OCI-LY3 (cell line): ENCODE measurements at regions not wholly inside any gene's neighbourhood (a gene's known extent, or its start where the extent isn't known, plus 50 kb on each side); places are given as distances from the start of the nearest gene placed in this dataset.

Source experiments
- H2AFZ ChIP-seq: fragments of 200-600, 300-600 bp; shearing (Covaris generic); 2 replicates; pipeline ENCODE4 v1.6.0; 2014; ENCODE audit warnings: antibody characterized with exemption, low read depth, low read length
- H3K27ac ChIP-seq: fragments of 200-600, 300-600 bp; sonication (generic); 2 replicates; pipeline ENCODE4 v1.5.1; 2014; ENCODE audit warnings: mild to moderate bottlenecking, low read length, moderate library complexity, mixed read lengths
- H3K27me3 ChIP-seq: fragments of 200-600, 300-600 bp; sonication (generic); 2 replicates; pipeline ENCODE4 v1.6.1; 2014; ENCODE audit warnings: low read depth, low read length, mixed read lengths
- H3K36me3 ChIP-seq: fragments of 200-600, 300-600 bp; sonication (generic); replicated peaks from 2 replicates; pipeline ENCODE3; 2014; ENCODE audit warnings: low read depth, low read length, mixed read lengths
- H3K4me1 ChIP-seq: fragments of 300-600, 200-600 bp; sonication (generic); 2 replicates; pipeline ENCODE4 v1.6.1; 2014; ENCODE audit warnings: low read length, mixed read lengths
- H3K4me2 ChIP-seq: fragments of 200-600, 300-600 bp; sonication (generic); 2 replicates; pipeline ENCODE4 v1.6.1; 2014; ENCODE audit warnings: low read length, mixed read lengths
- H3K4me3 ChIP-seq: fragments of 300-600, 200-600 bp; sonication (generic); 2 replicates; pipeline ENCODE4 v1.5.1; 2014; ENCODE audit warnings: antibody characterized with exemption, mild to moderate bottlenecking, low read length, moderate library complexity
- H3K79me2 ChIP-seq: fragments of 300-600, 200-600 bp; shearing (Covaris generic); 2 replicates; pipeline ENCODE4 v1.6.1; 2014; ENCODE audit warnings: mild to moderate bottlenecking, low read length, mixed read lengths
- H3K9ac ChIP-seq: fragments of 300-600, 200-600 bp; shearing (Covaris generic); 2 replicates; pipeline ENCODE4 v1.6.0; 2014; ENCODE audit warnings: mild to moderate bottlenecking, low read length, moderate library complexity
- H3K9me3 ChIP-seq: fragments of 200-600, 300-600 bp; shearing (Covaris generic); 2 replicates; pipeline ENCODE4 v1.6.1; 2014; ENCODE audit warnings: low read length, mixed read lengths; ENCODE audit not compliant: insufficient read depth
- H4K20me1 ChIP-seq: fragments of 200-600, 300-600 bp; sonication (generic); 2 replicates; pipeline ENCODE4 v1.6.1; 2016; ENCODE audit warnings: low read length, mixed read lengths; ENCODE audit not compliant: insufficient read depth
- CTCF ChIP-seq: fragments of 200-600, 300-600 bp; sonication (generic); IDR thresholded peaks from 2 replicates; pipeline ENCODE4 v1.5.1; 2014; ENCODE audit warnings: antibody characterized with exemption, low read length, low read depth
- EZH2phosphoT487 ChIP-seq: fragments of 200-600 bp; shearing (Covaris generic); IDR thresholded peaks from 2 replicates; pipeline ENCODE4 v1.6.1; 2018; ENCODE audit warnings: antibody characterized with exemption, mixed run types, low read depth

DNA sequence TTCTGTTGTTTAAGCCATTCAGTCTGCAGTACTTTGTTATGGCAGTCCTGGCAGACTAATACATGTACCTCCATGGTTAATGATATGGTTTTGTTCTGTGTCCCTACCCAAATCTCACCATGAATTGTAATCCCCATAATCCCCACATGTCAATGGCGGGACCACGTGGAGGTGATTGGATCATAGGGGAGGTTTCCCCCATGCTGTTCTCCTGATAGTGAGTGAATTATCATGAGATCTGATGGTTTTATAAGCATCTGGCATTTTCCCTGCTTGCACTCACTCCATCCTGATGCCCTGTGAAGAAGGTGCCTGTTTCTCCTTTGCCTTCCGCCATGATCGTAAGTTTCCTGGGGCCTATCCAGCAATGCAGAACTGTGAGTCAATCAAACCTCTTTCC, 57.5 kb upstream of the NT5E start:
- H3K36me3 ChIP-seq = no peaks in the 10 kb centered on the region
- H3K27ac ChIP-seq = no peak overlapping the region
- TF ChIP-seq CTCF = no peak
- no peak overlapping the region for H3K4me3 ChIP-seq
- no peaks in the 10 kb centered on the region for H3K9me3 ChIP-seq
- H2AFZ ChIP-seq = no peak overlapping the region
- H3K79me2 ChIP-seq = no peaks in the 10 kb centered on the region
- no peaks in the 10 kb centered on the region for H3K4me1 ChIP-seq
- H4K20me1 ChIP-seq = no peaks in the 10 kb centered on the region
- H3K9ac ChIP-seq = no peak overlapping the region
- H3K27me3 ChIP-seq = no peaks in the 10 kb centered on the region
- no peak overlapping the region for H3K4me2 ChIP-seq

DNA sequence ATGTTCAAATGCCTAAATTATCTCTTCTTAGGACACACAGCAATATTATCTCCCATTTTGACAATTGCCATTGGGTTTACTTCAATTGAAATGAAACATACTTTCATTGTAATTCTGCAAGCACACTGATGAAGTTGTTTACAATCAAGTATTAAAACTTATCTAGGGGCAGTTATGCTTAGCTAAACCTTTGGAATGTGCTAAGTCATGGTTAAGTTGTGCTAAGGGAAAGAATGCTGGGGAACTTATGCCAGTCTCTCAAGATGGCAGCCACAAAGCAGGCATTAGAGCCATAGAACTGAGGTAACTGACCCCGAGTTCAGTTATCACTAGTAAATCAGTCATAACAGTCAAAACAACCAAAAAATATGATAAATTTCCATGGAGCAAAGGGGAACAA, 59.1 kb upstream of the NT5E start:
- Histone ChIP-seq H3K79me2 (no peaks in the 10 kb centered on the region), H3K27ac (no peak overlapping the region), H3K9ac (no peak overlapping the region), H3K9me3 (no peaks in the 10 kb centered on the region), H3K4me1 (no peaks in the 10 kb centered on the region), H2AFZ (no peak overlapping the region), H4K20me1 (no peaks in the 10 kb centered on the region), H3K4me3 (no peak overlapping the region), H3K36me3 (no peaks in the 10 kb centered on the region), H3K27me3 (no peaks in the 10 kb centered on the region), H3K4me2 (no peak overlapping the region)
- TF ChIP-seq CTCF = no peak
- no peak for TF ChIP-seq EZH2phosphoT487

GRCh38 chr6:85390105-85390728, 59.7 kb upstream of the NT5E start:
- no peak overlapping the region for H2AFZ ChIP-seq
- no peaks in the 10 kb centered on the region for H3K79me2 ChIP-seq
- no peaks in the 10 kb centered on the region for H3K36me3 ChIP-seq

DNA sequence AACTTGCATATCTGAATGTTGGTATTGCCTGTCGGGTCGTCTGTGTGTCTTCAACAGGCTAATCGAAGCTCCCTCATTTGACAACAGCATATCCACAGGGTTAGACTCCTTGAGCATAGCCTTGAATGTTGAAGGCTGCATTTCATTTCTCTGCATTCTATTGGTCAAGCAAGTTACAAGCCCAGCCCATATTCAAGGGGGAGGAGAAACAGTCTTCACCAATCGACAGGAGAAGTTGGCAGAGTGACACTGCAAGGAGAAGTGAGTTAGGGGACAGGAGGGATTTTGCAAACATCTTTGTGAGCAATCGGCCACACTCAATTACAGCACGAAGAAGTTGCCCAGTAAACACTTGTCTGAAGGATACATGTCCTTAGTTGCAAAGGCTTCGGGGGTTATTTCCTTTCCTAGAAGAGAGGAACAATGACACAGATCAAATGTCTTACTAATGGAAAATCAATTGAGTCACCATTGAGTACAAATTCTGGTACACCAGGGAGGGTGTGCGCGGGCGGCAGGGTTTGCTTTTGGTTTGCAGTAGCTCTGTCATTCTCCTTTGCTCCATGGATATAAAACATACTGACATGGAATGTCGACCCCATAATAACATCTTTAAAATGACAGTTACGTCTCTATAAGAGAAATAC, 60.6 kb upstream of the NT5E start:
- Histone ChIP-seq H3K36me3 (no peaks in the 10 kb centered on the region), H3K9ac (no peak overlapping the region), H4K20me1 (no peaks in the 10 kb centered on the region), H2AFZ (no peak overlapping the region), H3K4me2 (no peak overlapping the region), H3K27ac (no peak overlapping the region), H3K4me1 (no peaks in the 10 kb centered on the region), H3K4me3 (no peak overlapping the region), H3K9me3 (no peaks in the 10 kb centered on the region), H3K27me3 (no peaks in the 10 kb centered on the region), H3K79me2 (no peaks in the 10 kb centered on the region)
- TF ChIP-seq CTCF (no peak), EZH2phosphoT487 (no peak)

More at GRCh38 chr6:85390105-85390728, 59.7 kb upstream of the NT5E start:
- Histone ChIP-seq H3K9me3 (no peaks in the 10 kb centered on the region), H3K9ac (no peak overlapping the region), H3K27me3 (no peaks in the 10 kb centered on the region), H4K20me1 (no peaks in the 10 kb centered on the region), H3K27ac (no peak overlapping the region), H3K4me1 (no peaks in the 10 kb centered on the region), H3K4me2 (no peak overlapping the region), H3K4me3 (no peak overlapping the region)
- TF ChIP-seq EZH2phosphoT487 = no peak
- TF ChIP-seq CTCF = no peak
